WTC11 (cell line): ENCODE measurements at regions not wholly inside any gene's neighbourhood (a gene's known extent, or its start where the extent isn't known, plus 50 kb on each side); places are given as distances from the start of the nearest gene placed in this dataset.

Experiments
- ATAC-seq: fragments of 200-7000 bp; cut with Tn5 transposase; 2 replicates; pipeline ENCODE4 v1.10.0; 2021; ENCODE audit warnings: mild to moderate bottlenecking, moderate library complexity
- CTCF ChIA-PET: fragments of 300-600 bp; sonication (Branson Sonifier 250); formaldehyde crosslinking; loops from one replicate; lab custom pipeline; 2021; ENCODE audit warnings: antibody characterized with exemption; lab: Charles Lee
- POLR2A ChIA-PET: fragments of 350-600 bp; sonication (Branson Sonifier 250); formaldehyde crosslinking; loops from one replicate; lab custom pipeline; 2021; ENCODE audit warnings: antibody characterized with exemption; lab: Charles Lee
- DNase-seq: peaks from one replicate; pipeline ENCODE4 v3.0.0; 2021; ENCODE audit warnings: low spot score
- H3K27ac Mint-ChIP-seq: 2 replicates; pipeline ENCODE4 v1.8.0; 2021; ENCODE audit warnings: mixed read lengths
- H3K27me3 Mint-ChIP-seq: 2 replicates; pipeline ENCODE4 v1.8.0; 2021; ENCODE audit warnings: low read depth, mild to moderate bottlenecking, moderate library complexity, mixed read lengths
- H3K36me3 Mint-ChIP-seq: 2 replicates; pipeline ENCODE4 v1.8.0; 2021; ENCODE audit warnings: mixed read lengths
- H3K4me1 Mint-ChIP-seq: 2 replicates; pipeline ENCODE4 v1.8.0; 2022; ENCODE audit warnings: mixed read lengths
- H3K4me3 Mint-ChIP-seq: 2 replicates; pipeline ENCODE4 v1.8.0; 2021; ENCODE audit warnings: mild to moderate bottlenecking, moderate library complexity, mixed read lengths
- H3K9me3 Mint-ChIP-seq: 2 replicates; pipeline ENCODE4 v1.8.0; 2021; ENCODE audit warnings: mixed read lengths
- ATF3 ChIP-seq: sonication (generic); formaldehyde crosslinking; conservative IDR thresholded peaks from 2 replicates; pipeline ENCODE4 v1.8.1; 2022; ENCODE audit warnings: mild to moderate bottlenecking, missing genetic modification reagents
- ERG ChIP-seq: fragments of 250-450 bp; sonication (Bioruptor Pico); IDR thresholded peaks from 2 replicates; pipeline ENCODE4 v1.8.0; 2021; ENCODE audit warnings: mild to moderate bottlenecking
- GRHL2 ChIP-seq: fragments of 250-450 bp; sonication (Bioruptor Pico); IDR thresholded peaks from 2 replicates; pipeline ENCODE4 v1.8.0; 2022; ENCODE audit warnings: mild to moderate bottlenecking, moderate library complexity; ENCODE audit not compliant: insufficient replicate concordance, severe bottlenecking
- HMGXB4 ChIP-seq: sonication (generic); formaldehyde crosslinking; IDR thresholded peaks from 2 replicates; pipeline ENCODE4 v1.8.1; 2023; ENCODE audit warnings: mild to moderate bottlenecking, moderate library complexity, missing genetic modification reagents
- IRF1 ChIP-seq: sonication (generic); formaldehyde crosslinking; IDR thresholded peaks from 2 replicates; pipeline ENCODE4 v1.8.0; 2023; ENCODE audit warnings: missing genetic modification reagents
- MYBL2 ChIP-seq: sonication (generic); formaldehyde crosslinking; IDR thresholded peaks from 2 replicates; pipeline ENCODE4 v1.8.1; 2023; ENCODE audit warnings: mild to moderate bottlenecking, moderate library complexity, missing genetic modification reagents
- NFE2L1 ChIP-seq: sonication (generic); formaldehyde crosslinking; IDR thresholded peaks from 2 replicates; pipeline ENCODE4 v1.8.1; 2023; ENCODE audit warnings: missing genetic modification reagents
- PRDM15 ChIP-seq: sonication (generic); formaldehyde crosslinking; IDR thresholded peaks from 2 replicates; pipeline ENCODE4 v1.8.0; 2022; ENCODE audit warnings: missing genetic modification reagents
- TCF7 ChIP-seq: sonication (generic); formaldehyde crosslinking; IDR thresholded peaks from 2 replicates; pipeline ENCODE4 v1.8.0; 2022; ENCODE audit warnings: mild to moderate bottlenecking, low read depth, missing genetic modification reagents, moderate library complexity
- ZBTB21 ChIP-seq: sonication (generic); formaldehyde crosslinking; IDR thresholded peaks from 2 replicates; pipeline ENCODE4 v1.8.1; 2023; ENCODE audit warnings: mild to moderate bottlenecking, missing genetic modification reagents, borderline replicate concordance
- ZNF121 ChIP-seq: sonication (generic); formaldehyde crosslinking; IDR thresholded peaks from 2 replicates; pipeline ENCODE4 v1.8.0; 2023; ENCODE audit warnings: missing genetic modification reagents
- ZNF512 ChIP-seq: sonication (generic); formaldehyde crosslinking; IDR thresholded peaks from 2 replicates; pipeline ENCODE4 v1.8.1; 2022; ENCODE audit warnings: missing genetic modification reagents, borderline replicate concordance
- ZSCAN18 ChIP-seq: fragments of 250-450 bp; sonication (Bioruptor Pico); IDR thresholded peaks from 2 replicates; pipeline ENCODE4 v2.1.2; 2022; ENCODE audit warnings: mild to moderate bottlenecking, moderate library complexity

GRCh38 chr6:66526061-66526460 lies 819.0 kb upstream of the EYS start:
- H3K27me3 Mint-ChIP-seq: peaks cover 3% of the 10 kb centered on the region; the same call in 1 of the 2 replicates
- peaks cover 43% of the 10 kb centered on the region for H3K9me3 Mint-ChIP-seq
- POLR2A ChIA-PET: no interaction called here

GRCh38 chr6:66522864-66523263 lies 815.8 kb upstream of the EYS start:
- no peak overlapping the region for H3K27ac Mint-ChIP-seq
- ChIA-PET CTCF (no interaction called here), POLR2A (no interaction called here)
- no peaks in the 10 kb centered on the region; the same call in 1 of the 2 replicates for H3K4me1 Mint-ChIP-seq
- H3K27me3 Mint-ChIP-seq: peaks cover 3% of the 10 kb centered on the region
- ATAC-seq (no peak), DNase-seq (no peak)
- no peak for TF ChIP-seq PRDM15 (CRISPR knock-in tag)
- TF ChIP-seq MYBL2 (CRISPR knock-in tag): no peak
- no peak for TF ChIP-seq ERG (CRISPR knock-in tag)
- TF ChIP-seq ZSCAN18 (CRISPR knock-in tag): no peak
- TF ChIP-seq GRHL2: no peak
- H3K36me3 Mint-ChIP-seq: peaks cover 11% of the 10 kb centered on the region; the same call in 1 of the 2 replicates
- H3K9me3 Mint-ChIP-seq: peaks cover 45% of the 10 kb centered on the region
- no peak overlapping the region for H3K4me3 Mint-ChIP-seq

More at GRCh38 chr6:66526061-66526460, 819.0 kb upstream of the EYS start:
- no peak overlapping the region for H3K27ac Mint-ChIP-seq
- TF ChIP-seq IRF1 (CRISPR knock-in tag): no peak
- no peak for TF ChIP-seq ATF3
- TF ChIP-seq ZNF512 (CRISPR knock-in tag): no peak
- TF ChIP-seq NFE2L1 (CRISPR knock-in tag): no peak
- no peak for DNase-seq
- CTCF ChIA-PET: no interaction called here
- ATAC-seq: no peak
- H3K36me3 Mint-ChIP-seq: peaks cover 11% of the 10 kb centered on the region; the same call in 1 of the 2 replicates
- H3K4me1 Mint-ChIP-seq: no peaks in the 10 kb centered on the region
- no peak overlapping the region for H3K4me3 Mint-ChIP-seq

GRCh38 chr6:66516377-66516776 lies 809.4 kb upstream of the EYS start:
- ChIA-PET POLR2A (no interaction called here), CTCF (no interaction called here)
- no peak overlapping the region for H3K27ac Mint-ChIP-seq
- no peak for DNase-seq
- peaks cover 27% of the 10 kb centered on the region for H3K9me3 Mint-ChIP-seq
- ATAC-seq: no peak
- H3K4me1 Mint-ChIP-seq: peaks cover 3% of the 10 kb centered on the region; the same call in 1 of the 2 replicates
- no peak overlapping the region for H3K4me3 Mint-ChIP-seq
- TF ChIP-seq HMGXB4 (no peak), TCF7 (CRISPR knock-in tag) (no peak), ZBTB21 (CRISPR knock-in tag) (no peak), ZNF121 (CRISPR knock-in tag) (no peak)
- H3K27me3 Mint-ChIP-seq: no peaks in the 10 kb centered on the region; the same call in 1 of the 2 replicates
- peaks cover 6% of the 10 kb centered on the region; the same call in 1 of the 2 replicates for H3K36me3 Mint-ChIP-seq
